Calu3 (cell line): ENCODE measurements at regions not wholly inside any gene's neighbourhood (a gene's known extent, or its start where the extent isn't known, plus 50 kb on each side); places are given as distances from the start of the nearest gene placed in this dataset.

ENCODE experiments used
- BruUV-seq: library from RNA; stranded (reverse); fragments of 400-500 nt; replicated peaks from 2 replicates; lab custom pipeline; 2021; lab: Mats Ljungman, UMichigan
- CTCF ChIA-PET: fragments of 300-600 bp; sonication (Branson Sonifier 250); formaldehyde crosslinking; loops from one replicate; lab custom pipeline; 2022; ENCODE audit warnings: antibody characterized with exemption; lab: Charles Lee
- DNase-seq: peaks from one replicate; pipeline ENCODE4 v3.0.0; 2022
- H3K27ac Mint-ChIP-seq: one replicate; pipeline ENCODE4 v1.8.0; 2022; ENCODE audit warnings: mixed read lengths; ENCODE audit not compliant: unreplicated experiment
- H3K27me3 Mint-ChIP-seq: one replicate; pipeline ENCODE4 v1.8.0; 2022; ENCODE audit warnings: mixed read lengths; ENCODE audit not compliant: unreplicated experiment
- H3K36me3 Mint-ChIP-seq: one replicate; pipeline ENCODE4 v1.8.0; 2022; ENCODE audit warnings: mild to moderate bottlenecking, moderate library complexity, mixed read lengths; ENCODE audit not compliant: insufficient read depth, unreplicated experiment
- H3K4me1 Mint-ChIP-seq: one replicate; pipeline ENCODE4 v1.8.0; 2022; ENCODE audit warnings: mild to moderate bottlenecking, low read depth, mixed read lengths; ENCODE audit not compliant: unreplicated experiment
- H3K4me3 Mint-ChIP-seq: one replicate; pipeline ENCODE4 v1.8.0; 2022; ENCODE audit warnings: mild to moderate bottlenecking, low read depth, moderate library complexity, mixed read lengths; ENCODE audit not compliant: unreplicated experiment
- H3K9me3 Mint-ChIP-seq: one replicate; pipeline ENCODE4 v1.8.0; 2022; ENCODE audit warnings: low read depth, mixed read lengths; ENCODE audit not compliant: unreplicated experiment
- intact Hi-C: fragments of 100-400 bp; cut with micrococcal nuclease; formaldehyde crosslinking; loops from one replicate; pipeline ENCODE4 v1.10.0; 2022; ENCODE audit not compliant: unreplicated experiment
- TF ChIP-seq, protein P1 (sequence below): fragments of 200-600 bp; IDR thresholded peaks from one replicate; pipeline ENCODE4 v1.8.0; 2022; ENCODE audit warnings: antibody characterized with exemption; ENCODE audit not compliant: unreplicated experiment

DNA sequence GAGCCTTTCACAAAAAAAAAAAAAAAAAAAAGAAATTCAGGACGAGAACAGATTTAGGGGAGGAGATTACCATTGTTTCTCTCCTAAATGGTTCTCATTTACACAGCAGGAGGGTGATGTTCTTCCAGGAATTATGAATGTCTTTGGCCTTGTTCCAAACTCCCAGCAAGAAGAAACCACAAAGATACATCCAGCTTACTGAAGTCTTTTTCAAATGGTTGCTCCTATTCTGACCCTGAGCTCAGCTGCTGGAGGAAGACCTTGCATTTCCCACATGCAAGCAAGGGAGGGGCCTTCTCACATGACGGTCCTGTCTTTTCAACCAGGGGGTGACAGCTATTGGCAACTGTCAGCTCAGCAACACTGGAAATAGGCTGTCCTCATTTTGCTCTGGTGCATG, 203.0 kb upstream of the VLDLR start:
- Mint-ChIP-seq H3K4me3 (no peak overlapping the region), H3K9me3 (no peaks in the 10 kb centered on the region), H3K27ac (no peak overlapping the region), H3K4me1 (no peaks in the 10 kb centered on the region), H3K36me3 (no peaks in the 10 kb centered on the region), H3K27me3 (no peaks in the 10 kb centered on the region)
- TF ChIP-seq, protein P1, sequence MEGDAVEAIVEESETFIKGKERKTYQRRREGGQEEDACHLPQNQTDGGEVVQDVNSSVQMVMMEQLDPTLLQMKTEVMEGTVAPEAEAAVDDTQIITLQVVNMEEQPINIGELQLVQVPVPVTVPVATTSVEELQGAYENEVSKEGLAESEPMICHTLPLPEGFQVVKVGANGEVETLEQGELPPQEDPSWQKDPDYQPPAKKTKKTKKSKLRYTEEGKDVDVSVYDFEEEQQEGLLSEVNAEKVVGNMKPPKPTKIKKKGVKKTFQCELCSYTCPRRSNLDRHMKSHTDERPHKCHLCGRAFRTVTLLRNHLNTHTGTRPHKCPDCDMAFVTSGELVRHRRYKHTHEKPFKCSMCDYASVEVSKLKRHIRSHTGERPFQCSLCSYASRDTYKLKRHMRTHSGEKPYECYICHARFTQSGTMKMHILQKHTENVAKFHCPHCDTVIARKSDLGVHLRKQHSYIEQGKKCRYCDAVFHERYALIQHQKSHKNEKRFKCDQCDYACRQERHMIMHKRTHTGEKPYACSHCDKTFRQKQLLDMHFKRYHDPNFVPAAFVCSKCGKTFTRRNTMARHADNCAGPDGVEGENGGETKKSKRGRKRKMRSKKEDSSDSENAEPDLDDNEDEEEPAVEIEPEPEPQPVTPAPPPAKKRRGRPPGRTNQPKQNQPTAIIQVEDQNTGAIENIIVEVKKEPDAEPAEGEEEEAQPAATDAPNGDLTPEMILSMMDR = no peak
- CTCF ChIA-PET = interaction anchor here (0.6 kb wide), 2 partner anchors 119 to 272 kb away, joined by 3 to 5 read pairs; no protein-coding TSS in a partner anchor
- no peak for DNase-seq
- no TSS peak for BruUV-seq
- intact Hi-C loops = no loop called here

DNA sequence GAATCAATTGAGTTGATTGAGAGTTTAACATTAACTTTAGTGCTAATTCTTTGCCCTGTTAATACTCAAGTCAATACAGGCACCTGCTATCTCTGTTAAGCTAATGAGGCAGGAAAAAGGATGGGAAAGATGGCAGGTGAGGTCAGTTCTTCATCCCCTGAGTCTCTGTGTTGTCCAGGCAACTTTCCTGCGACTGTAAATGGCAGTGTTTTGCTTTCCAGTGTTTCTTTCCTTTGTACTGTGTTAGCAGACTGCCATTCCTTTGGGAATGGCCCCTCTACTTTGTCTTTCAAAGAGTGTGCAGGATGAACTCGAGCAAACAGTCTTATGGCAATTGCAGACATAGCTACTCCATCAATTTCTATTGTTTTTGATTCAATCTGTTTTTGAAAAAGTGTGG, 202.2 kb upstream of the VLDLR start:
- no peak overlapping the region for H3K4me3 Mint-ChIP-seq
- BruUV-seq = no TSS peak
- DNase-seq = no peak
- TF ChIP-seq, protein P1 = no peak
- CTCF ChIA-PET = no interaction called here
- no peaks in the 10 kb centered on the region for H3K36me3 Mint-ChIP-seq
- intact Hi-C loops = no loop called here
- no peaks in the 10 kb centered on the region for H3K4me1 Mint-ChIP-seq
- no peaks in the 10 kb centered on the region for H3K9me3 Mint-ChIP-seq
- no peak overlapping the region for H3K27ac Mint-ChIP-seq
- H3K27me3 Mint-ChIP-seq = no peaks in the 10 kb centered on the region

DNA sequence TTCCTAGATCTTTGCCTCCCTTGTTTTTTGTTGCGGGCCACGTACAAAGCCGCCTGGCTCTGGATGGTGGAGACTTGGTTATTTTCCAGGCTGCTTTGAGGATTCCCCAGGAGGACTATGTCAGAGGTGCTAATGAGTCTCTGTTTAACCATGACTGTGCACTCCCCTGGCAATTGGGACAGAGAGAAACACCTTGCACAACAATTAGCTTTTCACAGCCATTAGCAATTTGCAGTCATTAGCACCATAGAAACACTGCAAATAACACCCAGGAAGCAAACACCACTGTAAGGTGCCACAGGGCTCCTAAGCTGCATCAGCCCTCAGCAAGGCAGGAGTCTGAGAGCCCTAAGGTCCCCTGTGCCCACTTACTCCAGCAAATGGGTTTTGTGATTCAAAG, 201.0 kb upstream of the VLDLR start:
- Mint-ChIP-seq H3K27ac (no peak overlapping the region), H3K4me3 (no peak overlapping the region), H3K4me1 (no peaks in the 10 kb centered on the region), H3K36me3 (no peaks in the 10 kb centered on the region), H3K27me3 (no peaks in the 10 kb centered on the region), H3K9me3 (no peaks in the 10 kb centered on the region)
- DNase-seq = no peak
- CTCF ChIA-PET = no interaction called here
- TF ChIP-seq, protein P1 = no peak
- no TSS peak for BruUV-seq
- intact Hi-C loops = no loop called here

DNA sequence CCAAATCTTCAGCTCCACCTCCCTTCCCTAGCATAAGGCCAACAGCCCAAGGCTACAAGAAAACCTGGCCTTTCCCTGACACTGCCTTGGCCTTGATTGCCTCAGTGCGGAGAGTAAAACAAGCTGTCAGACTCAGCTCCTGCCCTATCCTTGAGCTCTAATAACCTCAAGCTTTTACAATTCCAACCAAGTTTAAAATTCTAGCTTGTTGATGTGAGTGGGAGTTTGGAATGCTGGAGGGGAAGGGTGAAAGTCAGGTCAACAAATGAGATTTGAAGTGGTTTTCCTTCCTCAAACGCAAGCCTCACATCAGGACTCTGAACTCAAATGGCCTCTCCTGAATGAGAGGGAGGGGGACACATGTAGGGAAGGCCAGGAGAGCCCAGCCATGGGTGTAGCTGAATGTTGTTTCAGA, 197.0 kb upstream of the VLDLR start:
- Mint-ChIP-seq H3K27me3 (peaks cover 18% of the 10 kb centered on the region), H3K27ac (no peak overlapping the region), H3K4me1 (no peaks in the 10 kb centered on the region), H3K4me3 (no peak overlapping the region), H3K9me3 (no peaks in the 10 kb centered on the region), H3K36me3 (no peaks in the 10 kb centered on the region)
- no TSS peak for BruUV-seq
- intact Hi-C loops = no loop called here
- DNase-seq = no peak
- CTCF ChIA-PET = no interaction called here
- TF ChIP-seq, protein P1 = no peak
